ENCODE measurements at regions not wholly inside any gene's neighbourhood (a gene's known extent, or its start where the extent isn't known, plus 50 kb on each side); places are given as distances from the start of the nearest gene placed in this dataset.

GRCh38 chr11:39435641-39436040 lies 2023.8 kb downstream of the LRRC4C start:
- Histone ChIP-seq H3K36me3 (ENCODE audit: control insufficient read depth in 2 of 2, insufficient read depth in 2 of 2, low read length in 1 of 2) (no peaks in the 10 kb centered on the region), H3K27ac (ENCODE audit: control insufficient read depth, insufficient read depth) (no peak overlapping the region), H3K79me2 (ENCODE audit: control insufficient read depth, insufficient read depth, low read length) (no peaks in the 10 kb centered on the region), H3K9ac (ENCODE audit: control insufficient read depth, insufficient read depth, low read length) (no peak overlapping the region), H4K20me1 (ENCODE audit: control insufficient read depth, insufficient read depth) (no peaks in the 10 kb centered on the region), H3K27me3 (replicated peaks in 1 of 2; ENCODE audit: control insufficient read depth in 2 of 2, insufficient read depth in 2 of 2, low read length in 1 of 2) (no peaks in the 10 kb centered on the region), H3K4me1 (ENCODE audit: control insufficient read depth, insufficient read depth, low read length) (no peaks in the 10 kb centered on the region), H3K4me3 (no peak overlapping the region), H3K4me2 (ENCODE audit: control insufficient read depth, insufficient read depth) (no peak overlapping the region), H2AFZ (ENCODE audit: control insufficient read depth, low read depth, low read length) (no peak overlapping the region), H3K9me3 (replicated peaks; ENCODE audit: control insufficient read depth, insufficient read depth, low read length) (no peaks in the 10 kb centered on the region)
- in situ Hi-C loops (cut with MboI) (no loop called here), intact Hi-C loops (cut with micrococcal nuclease; ENCODE audit: unreplicated experiment) (no loop called here)
- ChIA-PET CTCF (no interaction called here), RAD21 (ENCODE audit: unreplicated experiment) (no interaction called here), POLR2A (no interaction called here), SMC1A (ENCODE audit: uncharacterized antibody, unreplicated experiment) (no interaction called here)
- WGBS (ENCODE audit: insufficient coverage, insufficient replicate concordance, low lambda C conversion rate, missing lambda C conversion rate) = 53% methylated on average over 3 of the region's 3 CpGs
- ATAC-seq (no peak), DNase-seq (ENCODE audit: low read depth, low spot score) (no peak), FAIRE-seq (no peak)
- no TSS peak for BruUV-seq (replicated peaks)
- TF ChIP-seq SIN3A (IDR thresholded peaks at IDR 0.05; ENCODE audit: low read depth, low read length) = no peak
- TF ChIP-seq, protein P1, sequence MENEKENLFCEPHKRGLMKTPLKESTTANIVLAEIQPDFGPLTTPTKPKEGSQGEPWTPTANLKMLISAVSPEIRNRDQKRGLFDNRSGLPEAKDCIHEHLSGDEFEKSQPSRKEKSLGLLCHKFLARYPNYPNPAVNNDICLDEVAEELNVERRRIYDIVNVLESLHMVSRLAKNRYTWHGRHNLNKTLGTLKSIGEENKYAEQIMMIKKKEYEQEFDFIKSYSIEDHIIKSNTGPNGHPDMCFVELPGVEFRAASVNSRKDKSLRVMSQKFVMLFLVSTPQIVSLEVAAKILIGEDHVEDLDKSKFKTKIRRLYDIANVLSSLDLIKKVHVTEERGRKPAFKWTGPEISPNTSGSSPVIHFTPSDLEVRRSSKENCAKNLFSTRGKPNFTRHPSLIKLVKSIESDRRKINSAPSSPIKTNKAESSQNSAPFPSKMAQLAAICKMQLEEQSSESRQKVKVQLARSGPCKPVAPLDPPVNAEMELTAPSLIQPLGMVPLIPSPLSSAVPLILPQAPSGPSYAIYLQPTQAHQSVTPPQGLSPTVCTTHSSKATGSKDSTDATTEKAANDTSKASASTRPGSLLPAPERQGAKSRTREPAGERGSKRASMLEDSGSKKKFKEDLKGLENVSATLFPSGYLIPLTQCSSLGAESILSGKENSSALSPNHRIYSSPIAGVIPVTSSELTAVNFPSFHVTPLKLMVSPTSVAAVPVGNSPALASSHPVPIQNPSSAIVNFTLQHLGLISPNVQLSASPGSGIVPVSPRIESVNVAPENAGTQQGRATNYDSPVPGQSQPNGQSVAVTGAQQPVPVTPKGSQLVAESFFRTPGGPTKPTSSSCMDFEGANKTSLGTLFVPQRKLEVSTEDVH (IDR thresholded peaks at IDR 0.05; ENCODE audit: low read depth, partially characterized antibody) = no peak
- no peak for TF ChIP-seq RUNX3 (IDR thresholded peaks at IDR 0.05; ENCODE audit: low read length)
- TF ChIP-seq MEF2B (IDR thresholded peaks at IDR 0.05; ENCODE audit: partially characterized antibody, poor library complexity, severe bottlenecking) = no peak
- TF ChIP-seq, protein P2, sequence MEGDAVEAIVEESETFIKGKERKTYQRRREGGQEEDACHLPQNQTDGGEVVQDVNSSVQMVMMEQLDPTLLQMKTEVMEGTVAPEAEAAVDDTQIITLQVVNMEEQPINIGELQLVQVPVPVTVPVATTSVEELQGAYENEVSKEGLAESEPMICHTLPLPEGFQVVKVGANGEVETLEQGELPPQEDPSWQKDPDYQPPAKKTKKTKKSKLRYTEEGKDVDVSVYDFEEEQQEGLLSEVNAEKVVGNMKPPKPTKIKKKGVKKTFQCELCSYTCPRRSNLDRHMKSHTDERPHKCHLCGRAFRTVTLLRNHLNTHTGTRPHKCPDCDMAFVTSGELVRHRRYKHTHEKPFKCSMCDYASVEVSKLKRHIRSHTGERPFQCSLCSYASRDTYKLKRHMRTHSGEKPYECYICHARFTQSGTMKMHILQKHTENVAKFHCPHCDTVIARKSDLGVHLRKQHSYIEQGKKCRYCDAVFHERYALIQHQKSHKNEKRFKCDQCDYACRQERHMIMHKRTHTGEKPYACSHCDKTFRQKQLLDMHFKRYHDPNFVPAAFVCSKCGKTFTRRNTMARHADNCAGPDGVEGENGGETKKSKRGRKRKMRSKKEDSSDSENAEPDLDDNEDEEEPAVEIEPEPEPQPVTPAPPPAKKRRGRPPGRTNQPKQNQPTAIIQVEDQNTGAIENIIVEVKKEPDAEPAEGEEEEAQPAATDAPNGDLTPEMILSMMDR (IDR thresholded peaks at IDR 0.05 in 2 of 3, conservative IDR thresholded peaks at IDR 0.05 in 1 of 3; ENCODE audit: control insufficient read depth in 2 of 3, extremely low read depth in 1 of 3, insufficient read depth in 1 of 3, low read depth in 3 of 3, low read length in 3 of 3) = no peak
- TF ChIP-seq MYB (IDR thresholded peaks at IDR 0.05; ENCODE audit: borderline replicate concordance, low read depth, low read length) = no peak
- TF ChIP-seq TBL1XR1 (IDR thresholded peaks at IDR 0.05; ENCODE audit: low read depth, low read length) = no peak
- no peak for TF ChIP-seq JUND (IDR thresholded peaks at IDR 0.05; ENCODE audit: low read depth, low read length)
- TF ChIP-seq PAX5 (IDR thresholded peaks at IDR 0.05; ENCODE audit: borderline replicate concordance, low read depth, low read length) = no peak
- TF ChIP-seq CBFB (IDR thresholded peaks at IDR 0.05; ENCODE audit: low read depth) = no peak
- TF ChIP-seq NR2C2 (IDR thresholded peaks at IDR 0.05; ENCODE audit: borderline replicate concordance, control insufficient read depth, insufficient read length, low read depth) = no peak
- no peak for TF ChIP-seq ZNF384 (IDR thresholded peaks at IDR 0.05; ENCODE audit: borderline replicate concordance, low read depth, low read length)
- no peak for TF ChIP-seq MTA3 (IDR thresholded peaks at IDR 0.05; ENCODE audit: borderline replicate concordance, low read length)
- TF ChIP-seq TCF7 (IDR thresholded peaks at IDR 0.05; ENCODE audit: borderline replicate concordance) = no peak
- no peak for TF ChIP-seq SMAD1 (IDR thresholded peaks at IDR 0.05; ENCODE audit: low read depth, partially characterized antibody)
- TF ChIP-seq YY1 (IDR thresholded peaks at IDR 0.05; ENCODE audit: low read depth, low read length) = no peak
- TF ChIP-seq BMI1 (IDR thresholded peaks at IDR 0.05; ENCODE audit: borderline replicate concordance) = no peak
- no peak for TF ChIP-seq BCL3 (IDR thresholded peaks at IDR 0.05; ENCODE audit: borderline replicate concordance, insufficient read depth, low read depth, low read length, poor library complexity, severe bottlenecking)
- TF ChIP-seq CBX3 (IDR thresholded peaks at IDR 0.05; ENCODE audit: borderline replicate concordance, low read depth) = no peak

All from GM12878 (cell line).